Activated CD4-positive, alpha-beta memory T cell treated with anti-CD3 and anti-CD28 coated beads for 36 hours (primary cell): ENCODE measurements at regions not wholly inside any gene's neighbourhood (a gene's known extent, or its start where the extent isn't known, plus 50 kb on each side); places are given as distances from the start of the nearest gene placed in this dataset.

ENCODE experiments used
- CTCF ChIA-PET: fragments of 350-600 bp; sonication (Branson Sonifier 250); formaldehyde crosslinking; loops from one replicate; lab custom pipeline; 2021; ENCODE audit warnings: antibody characterized with exemption, inconsistent platforms; lab: Charles Lee
- POLR2A ChIA-PET: fragments of 350-600 bp; sonication (Branson Sonifier 250); formaldehyde crosslinking; loops from one replicate; lab custom pipeline; 2021; ENCODE audit warnings: antibody characterized with exemption; lab: Charles Lee
- DNase-seq: peaks from one replicate; pipeline ENCODE4 v3.0.0-alpha.2; 2020
- H3K27ac Mint-ChIP-seq: one replicate; pipeline ENCODE4 v1.8.0; 2021; ENCODE audit warnings: mixed read lengths
- H3K27me3 Mint-ChIP-seq: one replicate; pipeline ENCODE4 v1.8.0; 2021; ENCODE audit warnings: mixed read lengths
- H3K36me3 Mint-ChIP-seq: one replicate; pipeline ENCODE4 v1.8.0; 2021; ENCODE audit warnings: mixed read lengths
- H3K4me1 Mint-ChIP-seq: one replicate; pipeline ENCODE4 v1.8.0; 2021; ENCODE audit warnings: low read depth, mixed read lengths
- H3K4me3 Mint-ChIP-seq: one replicate; pipeline ENCODE4 v1.8.0; 2021; ENCODE audit warnings: mild to moderate bottlenecking, mixed read lengths
- H3K9me3 Mint-ChIP-seq: one replicate; pipeline ENCODE4 v1.8.0; 2021; ENCODE audit warnings: mixed read lengths
- intact Hi-C: fragments of 100-400 bp; cut with micrococcal nuclease; formaldehyde crosslinking; loops from one replicate; pipeline ENCODE4 v1.15.1; 2023

- POLR2A ChIA-PET: no interaction called here
- Mint-ChIP-seq H3K4me1 (no peaks in the 10 kb centered on the region), H3K27me3 (peaks cover 1% of the 10 kb centered on the region), H3K27ac (no peak overlapping the region), H3K4me3 (no peak overlapping the region), H3K36me3 (no peaks in the 10 kb centered on the region), H3K9me3 (no peaks in the 10 kb centered on the region)
- CTCF ChIA-PET: no interaction called here
- DNase-seq: no peak
- intact Hi-C loops: no loop called here
These were observed 688.8 kb upstream of the ALCAM start for GRCh38 chr3:104677932-104678331.

GRCh38 chr3:104685492-104685891 lies 681.2 kb upstream of the ALCAM start:
- POLR2A ChIA-PET: no interaction called here
- Mint-ChIP-seq H3K4me3 (no peak overlapping the region), H3K27me3 (no peaks in the 10 kb centered on the region), H3K9me3 (peaks cover 7% of the 10 kb centered on the region), H3K27ac (no peak overlapping the region), H3K4me1 (no peaks in the 10 kb centered on the region), H3K36me3 (no peaks in the 10 kb centered on the region)
- intact Hi-C loops: no loop called here
- no peak for DNase-seq
- CTCF ChIA-PET: no interaction called here

- Mint-ChIP-seq H3K27ac (no peak overlapping the region), H3K27me3 (no peaks in the 10 kb centered on the region), H3K9me3 (peaks cover 7% of the 10 kb centered on the region), H3K4me1 (no peaks in the 10 kb centered on the region), H3K36me3 (no peaks in the 10 kb centered on the region), H3K4me3 (no peak overlapping the region)
- intact Hi-C loops: no loop called here
- no peak for DNase-seq
- CTCF ChIA-PET: no interaction called here
- POLR2A ChIA-PET: no interaction called here
These were observed 679.3 kb upstream of the ALCAM start for GRCh38 chr3:104687362-104687761.

DNA sequence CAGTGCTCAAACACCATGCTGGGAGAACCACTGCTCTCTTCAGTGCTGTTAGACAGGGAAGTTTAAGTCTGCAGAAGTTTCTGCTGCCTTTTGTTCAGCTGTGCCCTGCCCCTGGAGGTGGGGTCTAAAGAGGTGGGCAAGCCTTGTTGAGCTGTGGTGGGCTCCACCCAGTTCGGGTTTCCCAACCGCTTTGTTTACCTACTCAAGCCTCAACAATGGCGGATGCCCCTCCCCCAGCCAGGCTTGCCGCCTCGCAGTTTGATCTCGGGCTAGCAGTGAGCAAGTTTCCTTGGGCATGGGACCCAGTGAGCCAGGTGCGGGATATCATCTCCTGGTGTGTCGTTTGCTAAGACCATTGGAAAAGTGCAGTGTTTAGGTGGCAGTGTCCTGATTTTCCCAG lies 670.2 kb upstream of the ALCAM start:
- Mint-ChIP-seq H3K27me3 (peaks cover 1% of the 10 kb centered on the region), H3K9me3 (no peaks in the 10 kb centered on the region), H3K27ac (no peak overlapping the region), H3K36me3 (no peaks in the 10 kb centered on the region), H3K4me3 (no peak overlapping the region), H3K4me1 (no peaks in the 10 kb centered on the region)
- no peak for DNase-seq
- CTCF ChIA-PET: no interaction called here
- intact Hi-C loops: no loop called here
- POLR2A ChIA-PET: no interaction called here

DNA sequence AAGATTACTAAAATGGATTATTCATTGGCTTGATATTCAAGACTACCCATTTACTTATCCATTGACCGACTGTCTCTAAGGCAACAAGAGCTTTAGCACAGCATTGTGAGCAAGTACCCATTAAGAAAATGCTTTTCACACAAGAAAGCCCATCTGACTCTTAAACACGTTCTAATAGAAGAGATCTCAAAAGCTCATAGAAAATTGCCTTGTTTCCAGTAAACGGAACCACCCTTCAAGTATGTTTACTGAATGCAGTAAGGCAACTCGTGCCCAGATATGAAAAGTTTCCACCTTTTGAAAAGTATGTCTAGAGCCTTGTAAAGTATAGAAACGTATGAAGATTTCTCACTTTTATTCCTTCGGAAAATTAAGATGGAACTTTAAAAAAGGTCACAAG lies 655.3 kb upstream of the ALCAM start:
- Mint-ChIP-seq H3K4me1 (no peaks in the 10 kb centered on the region), H3K4me3 (no peak overlapping the region), H3K36me3 (no peaks in the 10 kb centered on the region), H3K27me3 (no peaks in the 10 kb centered on the region), H3K27ac (no peak overlapping the region), H3K9me3 (no peaks in the 10 kb centered on the region)
- CTCF ChIA-PET: no interaction called here
- DNase-seq: no peak
- intact Hi-C loops: no loop called here
- POLR2A ChIA-PET: no interaction called here

- ChIA-PET POLR2A (no interaction called here), CTCF (no interaction called here)
- no peaks in the 10 kb centered on the region for H3K36me3 Mint-ChIP-seq
- DNase-seq: no peak
- H3K27ac Mint-ChIP-seq: no peak overlapping the region
- no peaks in the 10 kb centered on the region for H3K27me3 Mint-ChIP-seq
- no peak overlapping the region for H3K4me3 Mint-ChIP-seq
- peaks cover 2% of the 10 kb centered on the region for H3K4me1 Mint-ChIP-seq
- H3K9me3 Mint-ChIP-seq: no peaks in the 10 kb centered on the region
- intact Hi-C loops: no loop called here
These were observed 650.7 kb upstream of the ALCAM start for GRCh38 chr3:104715972-104716371.

DNA sequence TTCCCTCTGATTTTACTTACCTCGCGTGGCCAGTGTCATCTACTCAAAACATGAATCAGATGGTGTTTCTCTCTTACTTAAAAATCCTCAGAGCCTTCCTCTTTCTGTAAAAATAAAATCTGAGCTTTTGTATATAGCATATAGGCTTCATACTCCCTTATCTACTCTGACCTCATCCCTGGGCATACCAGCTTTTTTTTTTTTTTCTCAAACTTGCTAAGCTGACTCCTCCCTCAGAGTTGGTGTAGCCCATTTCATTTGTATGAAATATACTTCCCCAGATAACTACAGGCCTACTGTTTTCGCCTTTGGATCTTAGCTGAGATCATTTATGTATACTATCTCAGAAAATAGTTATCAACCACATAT lies 648.9 kb upstream of the ALCAM start:
- H3K4me1 Mint-ChIP-seq: peaks cover 2% of the 10 kb centered on the region

GRCh38 chr3:104723000-104723399 lies 643.7 kb upstream of the ALCAM start:
- H3K27ac Mint-ChIP-seq: no peak overlapping the region
- ChIA-PET CTCF (no interaction called here), POLR2A (no interaction called here)
- H3K36me3 Mint-ChIP-seq: no peaks in the 10 kb centered on the region
- H3K4me1 Mint-ChIP-seq: no peaks in the 10 kb centered on the region
- intact Hi-C loops: no loop called here
- DNase-seq: no peak
- H3K4me3 Mint-ChIP-seq: no peak overlapping the region
- no peaks in the 10 kb centered on the region for H3K27me3 Mint-ChIP-seq
- no peaks in the 10 kb centered on the region for H3K9me3 Mint-ChIP-seq

More for the DNA sequence above, 648.9 kb upstream of the ALCAM start:
- POLR2A ChIA-PET: no interaction called here
- intact Hi-C loops: no loop called here
- CTCF ChIA-PET: no interaction called here
- Mint-ChIP-seq H3K27me3 (no peaks in the 10 kb centered on the region), H3K27ac (no peak overlapping the region), H3K9me3 (no peaks in the 10 kb centered on the region), H3K4me3 (no peak overlapping the region), H3K36me3 (no peaks in the 10 kb centered on the region)
- DNase-seq: no peak

DNA sequence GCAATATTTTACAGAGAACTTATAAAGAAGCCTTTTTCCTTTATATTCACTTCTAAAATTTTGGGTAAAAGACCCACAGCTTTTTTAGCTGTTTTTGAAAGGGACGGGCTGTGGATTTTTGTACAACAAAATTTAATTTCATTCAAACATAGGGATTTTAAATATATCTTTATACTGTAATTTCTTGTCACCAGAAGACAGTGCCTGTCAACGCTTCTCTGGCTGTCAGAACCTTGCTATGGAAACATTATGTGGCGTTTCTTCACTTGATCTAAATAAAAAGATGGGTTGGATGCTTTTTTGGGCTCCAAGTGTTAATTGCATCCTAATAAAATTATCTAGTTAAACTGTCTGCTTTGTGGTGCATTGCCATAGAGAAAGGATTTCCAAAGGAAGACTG lies 635.6 kb upstream of the ALCAM start:
- DNase-seq: no peak
- CTCF ChIA-PET: no interaction called here
- no peaks in the 10 kb centered on the region for H3K4me1 Mint-ChIP-seq
- no peaks in the 10 kb centered on the region for H3K36me3 Mint-ChIP-seq
- POLR2A ChIA-PET: no interaction called here
- no peak overlapping the region for H3K27ac Mint-ChIP-seq
- no peaks in the 10 kb centered on the region for H3K9me3 Mint-ChIP-seq
- H3K4me3 Mint-ChIP-seq: no peak overlapping the region
- intact Hi-C loops: no loop called here
- no peaks in the 10 kb centered on the region for H3K27me3 Mint-ChIP-seq

GRCh38 chr3:104734627-104735026 lies 632.1 kb upstream of the ALCAM start:
- DNase-seq: no peak
- CTCF ChIA-PET: no interaction called here
- Mint-ChIP-seq H3K9me3 (no peaks in the 10 kb centered on the region), H3K4me3 (no peak overlapping the region), H3K36me3 (no peaks in the 10 kb centered on the region), H3K27me3 (peaks cover 1% of the 10 kb centered on the region), H3K27ac (no peak overlapping the region), H3K4me1 (no peaks in the 10 kb centered on the region)
- intact Hi-C loops: no loop called here
- POLR2A ChIA-PET: no interaction called here

DNA sequence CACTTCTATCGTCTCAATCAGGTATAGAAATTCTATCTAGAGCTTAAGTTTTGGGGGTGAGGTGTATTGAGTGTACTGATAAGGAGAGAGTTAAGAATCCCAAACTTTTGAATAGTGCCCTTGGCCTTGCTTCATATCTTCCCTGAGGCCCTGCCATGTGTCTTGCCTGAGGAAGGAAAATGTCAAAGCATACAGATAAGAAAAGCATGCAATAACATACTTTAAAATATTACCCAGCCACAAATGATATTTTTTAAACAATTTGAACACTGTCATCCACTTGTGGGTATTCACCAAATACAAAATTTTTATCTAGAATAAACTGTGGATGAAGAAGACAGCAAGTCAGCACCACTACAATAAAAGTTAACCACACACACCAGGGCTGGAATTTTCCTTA lies 631.0 kb upstream of the ALCAM start:
- no peaks in the 10 kb centered on the region for H3K36me3 Mint-ChIP-seq
- intact Hi-C loops: no loop called here
- no peak for DNase-seq
- H3K27ac Mint-ChIP-seq: no peak overlapping the region
- peaks cover 1% of the 10 kb centered on the region for H3K27me3 Mint-ChIP-seq
- POLR2A ChIA-PET: no interaction called here
- no peaks in the 10 kb centered on the region for H3K9me3 Mint-ChIP-seq
- H3K4me3 Mint-ChIP-seq: no peak overlapping the region
- CTCF ChIA-PET: no interaction called here
- no peaks in the 10 kb centered on the region for H3K4me1 Mint-ChIP-seq

DNA sequence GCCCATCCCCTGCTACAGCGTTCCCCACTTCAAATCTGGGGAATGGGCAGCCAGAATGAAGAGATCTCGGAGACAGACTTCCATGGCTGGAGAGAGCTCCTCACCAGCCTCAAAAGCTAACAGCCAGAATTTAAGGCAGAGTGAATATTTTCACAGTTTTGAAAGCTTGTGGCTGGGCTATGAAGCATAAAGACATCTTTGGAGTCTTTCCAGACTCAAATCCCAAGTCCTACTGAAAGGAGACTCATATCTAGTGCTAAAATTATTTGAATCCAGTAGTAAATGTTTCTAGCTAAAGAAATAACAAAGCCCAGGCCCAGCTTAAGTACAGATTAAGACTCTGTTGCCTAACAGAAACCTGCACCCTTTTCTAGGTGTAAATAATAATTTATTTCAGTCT lies 628.4 kb upstream of the ALCAM start:
- Mint-ChIP-seq H3K4me3 (no peak overlapping the region), H3K27ac (no peak overlapping the region), H3K36me3 (no peaks in the 10 kb centered on the region), H3K27me3 (peaks cover 1% of the 10 kb centered on the region), H3K4me1 (no peaks in the 10 kb centered on the region), H3K9me3 (no peaks in the 10 kb centered on the region)
- ChIA-PET POLR2A (no interaction called here), CTCF (no interaction called here)
- intact Hi-C loops: no loop called here
- DNase-seq: no peak

GRCh38 chr3:104740874-104741379 lies 625.8 kb upstream of the ALCAM start:
- Mint-ChIP-seq H3K36me3 (no peaks in the 10 kb centered on the region), H3K27ac (no peak overlapping the region), H3K4me1 (no peaks in the 10 kb centered on the region), H3K9me3 (no peaks in the 10 kb centered on the region), H3K27me3 (peaks cover 1% of the 10 kb centered on the region), H3K4me3 (no peak overlapping the region)
- ChIA-PET POLR2A (no interaction called here), CTCF (no interaction called here)
- intact Hi-C loops: no loop called here
- DNase-seq: no peak

DNA sequence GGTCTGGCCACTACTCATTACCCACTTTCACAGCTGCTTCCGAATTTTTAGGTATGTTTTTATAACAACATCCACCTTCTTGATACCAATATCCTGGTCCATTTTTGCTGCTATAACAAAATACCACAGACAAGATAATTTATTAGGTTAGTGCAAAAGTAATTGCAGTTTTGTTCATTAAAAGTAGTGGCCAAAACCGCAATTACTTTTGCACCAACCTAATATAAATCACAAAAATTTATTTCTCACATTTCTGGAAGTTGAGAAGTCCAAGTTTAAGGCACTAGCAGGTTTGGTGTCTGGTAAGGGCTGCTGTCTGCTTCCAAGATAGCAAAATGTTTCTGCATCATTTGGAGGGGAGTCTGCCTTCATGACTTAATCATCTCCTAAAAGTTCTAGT lies 624.7 kb upstream of the ALCAM start:
- H3K36me3 Mint-ChIP-seq: no peaks in the 10 kb centered on the region
- intact Hi-C loops: no loop called here
- no peaks in the 10 kb centered on the region for H3K9me3 Mint-ChIP-seq
- no peaks in the 10 kb centered on the region for H3K4me1 Mint-ChIP-seq
- H3K27me3 Mint-ChIP-seq: peaks cover 1% of the 10 kb centered on the region
- H3K27ac Mint-ChIP-seq: no peak overlapping the region
- DNase-seq: no peak
- POLR2A ChIA-PET: no interaction called here
- no peak overlapping the region for H3K4me3 Mint-ChIP-seq
- CTCF ChIA-PET: no interaction called here
